WTC11 (cell line): ENCODE measurements at regions not wholly inside any gene's neighbourhood (a gene's known extent, or its start where the extent isn't known, plus 50 kb on each side); places are given as distances from the start of the nearest gene placed in this dataset.

ENCODE experiments used
- CBFB ChIP-seq: sonication (generic); formaldehyde crosslinking; IDR thresholded peaks from 2 replicates; pipeline ENCODE4 v1.8.1; 2022; ENCODE audit warnings: mild to moderate bottlenecking, low read depth, missing genetic modification reagents
- CTCF ChIP-seq: fragments of 200-600 bp; IDR thresholded peaks from 2 replicates; pipeline ENCODE4 v1.8.0; 2022; ENCODE audit warnings: antibody characterized with exemption
- KAT7 ChIP-seq: sonication (generic); formaldehyde crosslinking; IDR thresholded peaks from 2 replicates; pipeline ENCODE4 v1.8.1; 2023; ENCODE audit warnings: missing genetic modification reagents, mild to moderate bottlenecking, borderline replicate concordance
- RELA ChIP-seq: sonication (generic); formaldehyde crosslinking; IDR thresholded peaks from 2 replicates; pipeline ENCODE4 v1.8.1; 2022; ENCODE audit warnings: missing genetic modification reagents, mild to moderate bottlenecking, borderline replicate concordance
- ZNF219 ChIP-seq: sonication (generic); formaldehyde crosslinking; IDR thresholded peaks from 2 replicates; pipeline ENCODE4 v1.8.0; 2023; ENCODE audit warnings: missing genetic modification reagents, mild to moderate bottlenecking, borderline replicate concordance

- TF ChIP-seq CTCF (no peak), RELA (no peak), ZNF219 (CRISPR knock-in tag) (no peak), KAT7 (no peak), CBFB (no peak)
Measured at GRCh38 chr2:47277187-47277586, 91.9 kb upstream of the EPCAM start.
